Sigmoid colon (tissue), 6 donors: ENCODE measurements at regions not wholly inside any gene's neighbourhood (a gene's known extent, or its start where the extent isn't known, plus 50 kb on each side); places are given as distances from the start of the nearest gene placed in this dataset.
"Not testable (repeated sequence)": the region's sequence is repeated elsewhere in the genome, so short reads cannot be mapped to it uniquely, and the experiment has no call there.

ENCODE experiments used
- DNase-seq: peaks from one replicate; pipeline ENCODE4 v3.0.0-alpha.2; 2019
- H3K27ac ChIP-seq, 4 donors: fragments of 200-600 bp; sonication (generic); one replicate each; pipeline ENCODE4 v1.5.1; 2016 to 2019; ENCODE audit warnings: mild to moderate bottlenecking in 1 of 4
- H3K27me3 ChIP-seq, 3 donors: fragments of 200-600 bp; sonication (generic); one replicate each; pipeline ENCODE4 v1.5.1; 2019; ENCODE audit warnings: mild to moderate bottlenecking in 1 of 3
- H3K36me3 ChIP-seq, 4 donors: fragments of 200-600 bp; sonication (generic); one replicate each; pipeline ENCODE4 v1.5.1; 2016 to 2019
- H3K4me1 ChIP-seq, 4 donors: fragments of 200-600 bp; sonication (generic); one replicate each; pipeline ENCODE4 v1.5.1; 2017 to 2019
- H3K4me3 ChIP-seq, 4 donors: fragments of 200-600 bp; sonication (generic); one replicate each; pipeline ENCODE4 v1.5.1; 2017 to 2019; ENCODE audit warnings: mild to moderate bottlenecking in 2 of 4, moderate library complexity in 1 of 4
- H3K9me3 ChIP-seq, 4 donors: fragments of 200-600 bp in 3 of 4; sonication (generic) in 3 of 4; one replicate each; pipeline versions ENCODE4 v1.5.1 to v1.6.1; 2013 to 2019
- CTCF ChIP-seq, 4 experiments: fragments of 450-650 bp in 3 of 4; fragments of 200-600 bp in 1 of 4; IDR thresholded peaks; one replicate each; pipeline ENCODE4 v1.5.1; 2016 to 2019; ENCODE audit warnings: antibody characterized with exemption in 4 of 4, mild to moderate bottlenecking in 3 of 4, moderate library complexity in 2 of 4
- EP300 ChIP-seq, 4 donors: sonication (generic); formaldehyde crosslinking; IDR thresholded peaks; one replicate each; pipeline ENCODE4 v1.6.1; 2017; ENCODE audit warnings: antibody characterized with exemption in 4 of 4
- POLR2A ChIP-seq, 2 donors: fragments of 450-650 bp; IDR thresholded peaks; one replicate each; pipeline ENCODE4 v1.6.1; 2016; ENCODE audit warnings: antibody characterized with exemption in 2 of 2, mild to moderate bottlenecking in 2 of 2, moderate library complexity in 2 of 2
- POLR2AphosphoS5 ChIP-seq, 4 donors: sonication (generic); formaldehyde crosslinking; IDR thresholded peaks; one replicate each; pipeline ENCODE4 v1.6.1; 2017; ENCODE audit warnings: antibody characterized with exemption in 4 of 4
- WGBS, 2 donors: extraction: QIAGEN DNeasy Blood & Tissue Kit; methylation state at CpG; one replicate each; pipeline ENCODE4 v1.1.7; 2013; 5-methylcytosine and 5-hydroxymethylcytosine counted together
- intact Hi-C: fragments of 100-400 bp; cut with DNase I; formaldehyde crosslinking; loops from one replicate; pipeline ENCODE4 v1.15.1; 2023
- donor health status: healthy with polysubstance abuse.
- donor health status: healthy.

DNA sequence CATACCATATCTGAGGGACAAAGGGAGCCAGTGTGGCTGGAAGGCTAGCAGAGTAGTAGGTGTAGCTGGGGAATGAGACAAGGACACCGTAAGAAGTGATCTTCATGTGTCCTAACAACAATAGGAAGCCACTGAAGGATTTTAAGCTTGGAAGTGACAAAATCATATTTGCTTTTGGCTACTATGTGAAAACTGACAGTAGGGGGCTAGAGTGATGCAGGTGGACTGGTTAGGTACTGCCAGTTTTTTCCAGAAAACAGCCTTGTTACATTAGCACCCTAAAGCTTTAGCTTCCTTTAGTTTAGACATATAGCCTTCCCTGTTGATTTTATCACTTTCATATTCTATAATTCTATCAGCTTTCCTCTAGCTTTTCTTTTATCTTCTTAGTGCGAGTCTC, 637.1 kb downstream of the ANKRD7 start:
- 87% methylated on average over 2 of the region's 2 CpGs for WGBS, 2 donors
- no peak overlapping the region for H3K4me3 ChIP-seq
- TF ChIP-seq CTCF (IDR thresholded peaks at IDR 0.05) (no peak), EP300 (IDR thresholded peaks at IDR 0.05) (no peak), POLR2AphosphoS5 (IDR thresholded peaks at IDR 0.05) (no peak), POLR2A (IDR thresholded peaks at IDR 0.05) (no peak)
- no peaks in the 10 kb centered on the region for H3K27me3 ChIP-seq
- DNase-seq = no peak
- no peaks in the 10 kb centered on the region for H3K9me3 ChIP-seq
- no peaks in the 10 kb centered on the region for H3K36me3 ChIP-seq
- no peaks in the 10 kb centered on the region for H3K4me1 ChIP-seq
- intact Hi-C loops = no loop called here
- H3K27ac ChIP-seq = no peak overlapping the region

DNA sequence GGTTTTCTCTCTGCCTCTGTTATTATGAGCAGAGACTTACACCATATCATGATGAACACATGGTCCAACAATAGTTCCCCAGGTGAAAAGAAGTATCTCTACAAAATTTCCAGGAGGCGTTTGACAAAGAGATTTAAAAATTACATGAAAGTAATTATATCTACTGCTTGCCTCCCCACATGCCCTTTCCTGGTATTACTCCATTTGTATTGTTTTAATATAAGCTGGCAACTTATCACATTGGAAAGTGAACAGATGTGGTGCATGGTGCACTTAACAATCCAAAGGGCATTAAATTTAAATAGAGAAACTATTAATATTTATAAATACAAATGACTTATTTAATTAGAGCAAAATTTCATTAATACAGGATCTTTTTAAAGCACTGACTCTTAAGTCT, 638.2 kb downstream of the ANKRD7 start:
- H3K9me3 ChIP-seq = no peaks in the 10 kb centered on the region
- no peaks in the 10 kb centered on the region for H3K4me1 ChIP-seq
- no peak overlapping the region for H3K27ac ChIP-seq
- H3K27me3 ChIP-seq = no peaks in the 10 kb centered on the region
- no peaks in the 10 kb centered on the region for H3K36me3 ChIP-seq
- DNase-seq = no peak
- no peak for TF ChIP-seq CTCF (IDR thresholded peaks at IDR 0.05)
- no peak for TF ChIP-seq POLR2AphosphoS5 (IDR thresholded peaks at IDR 0.05)
- TF ChIP-seq POLR2A (IDR thresholded peaks at IDR 0.05) = no peak
- TF ChIP-seq EP300 (IDR thresholded peaks at IDR 0.05) = no peak
- no peak overlapping the region for H3K4me3 ChIP-seq
- WGBS, 2 donors = 64 to 71% methylated on average over 1 of the region's 1 CpG
- intact Hi-C loops = no loop called here

GRCh38 chr7:118863966-118864365, 639.5 kb downstream of the ANKRD7 start:
- H3K27me3 ChIP-seq = no peaks in the 10 kb centered on the region
- intact Hi-C loops = no loop called here
- no peak overlapping the region for H3K4me3 ChIP-seq
- DNase-seq = no peak
- no peaks in the 10 kb centered on the region for H3K4me1 ChIP-seq
- TF ChIP-seq EP300 (IDR thresholded peaks at IDR 0.05) (no peak), POLR2AphosphoS5 (IDR thresholded peaks at IDR 0.05) (no peak), CTCF (IDR thresholded peaks at IDR 0.05) (no peak), POLR2A (IDR thresholded peaks at IDR 0.05) (no peak)
- H3K36me3 ChIP-seq = no peaks in the 10 kb centered on the region
- 66 to 74% methylated on average over 2 of the region's 2 CpGs for WGBS, 2 donors
- H3K27ac ChIP-seq = no peak overlapping the region
- no peaks in the 10 kb centered on the region for H3K9me3 ChIP-seq

DNA sequence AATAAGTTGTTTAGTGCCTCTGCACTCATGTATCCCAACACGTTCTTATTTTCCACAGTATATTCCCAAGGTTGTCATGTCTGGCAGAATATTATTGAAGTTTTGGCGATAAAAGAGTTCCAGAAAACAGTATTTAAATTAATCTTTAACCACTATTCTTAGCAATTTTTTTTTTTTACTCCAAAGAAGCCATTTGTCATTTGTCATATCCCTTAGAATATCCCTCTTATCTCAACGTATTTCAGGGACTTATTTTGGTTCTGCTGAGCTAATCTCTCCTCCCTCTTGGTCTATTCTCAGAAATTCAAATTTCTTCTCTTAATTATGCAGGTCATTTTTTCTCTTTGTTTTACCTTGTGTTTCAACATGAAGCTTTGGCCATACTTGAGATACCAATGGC, 643.4 kb downstream of the ANKRD7 start:
- H3K4me3 ChIP-seq = no peak overlapping the region
- intact Hi-C loops = no loop called here
- H3K9me3 ChIP-seq = no peaks in the 10 kb centered on the region
- H3K27me3 ChIP-seq = no peaks in the 10 kb centered on the region
- no peaks in the 10 kb centered on the region for H3K36me3 ChIP-seq
- no peak for DNase-seq
- H3K4me1 ChIP-seq = no peaks in the 10 kb centered on the region
- H3K27ac ChIP-seq = no peak overlapping the region
- WGBS, 2 donors = 17 to 56% methylated on average over 3 of the region's 3 CpGs
- TF ChIP-seq CTCF (IDR thresholded peaks at IDR 0.05) (no peak), POLR2A (IDR thresholded peaks at IDR 0.05) (no peak), POLR2AphosphoS5 (IDR thresholded peaks at IDR 0.05) (no peak), EP300 (IDR thresholded peaks at IDR 0.05) (no peak)

DNA sequence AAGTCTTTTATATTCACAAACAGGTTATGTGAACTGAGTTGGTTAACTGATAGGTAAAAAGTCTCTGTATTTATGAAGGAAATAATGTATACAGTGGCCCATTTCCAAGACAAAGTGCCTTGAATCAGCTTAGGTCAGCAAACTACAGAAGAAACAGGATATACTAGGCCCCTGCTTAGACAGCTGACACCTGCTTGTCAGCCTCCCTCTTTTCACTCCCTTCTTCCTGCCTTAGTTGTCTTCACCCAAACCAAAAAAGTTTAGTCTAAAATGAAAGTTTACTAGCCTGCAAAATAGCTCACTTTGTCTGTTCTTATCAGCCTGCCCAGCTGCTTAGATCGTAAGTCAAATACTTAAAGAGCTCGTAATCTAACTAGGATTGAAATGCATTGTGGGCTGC, 644.6 kb downstream of the ANKRD7 start:
- H3K27me3 ChIP-seq, H3K4me3 ChIP-seq, H3K9me3 ChIP-seq, H3K4me1 ChIP-seq, intact Hi-C loops, H3K27ac ChIP-seq, DNase-seq, H3K36me3 ChIP-seq: not testable (repeated sequence)
- 53 to 68% methylated on average over 2 of the region's 2 CpGs for WGBS, 2 donors
